ENCODE measurements at regions not wholly inside any gene's neighbourhood (a gene's known extent, or its start where the extent isn't known, plus 50 kb on each side); places are given as distances from the start of the nearest gene placed in this dataset.
"Not testable (repeated sequence)": the region's sequence is repeated elsewhere in the genome, so short reads cannot be mapped to it uniquely, and the experiment has no call there.

DNA sequence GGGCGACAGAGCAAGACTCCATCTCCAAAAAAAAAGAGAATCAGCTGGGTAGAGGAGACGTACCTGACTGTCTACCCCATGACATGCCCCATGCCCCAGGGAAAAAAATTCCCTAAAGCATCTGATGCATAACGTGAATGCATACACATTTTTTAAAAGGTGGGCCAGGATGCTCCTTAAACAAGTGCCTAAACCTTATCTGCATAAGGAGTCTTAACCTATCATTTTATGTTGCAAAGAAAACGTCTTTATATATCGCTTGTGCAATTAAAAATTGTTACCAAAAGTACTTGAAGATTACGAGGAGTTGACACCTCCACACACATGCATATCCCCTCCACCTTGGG, 95.8 kb upstream of the METTL9 start:
- H3K27ac ChIP-seq (ENCODE audit: low read length); H4K20me1 ChIP-seq (ENCODE audit: insufficient read depth): not testable (repeated sequence)

DNA sequence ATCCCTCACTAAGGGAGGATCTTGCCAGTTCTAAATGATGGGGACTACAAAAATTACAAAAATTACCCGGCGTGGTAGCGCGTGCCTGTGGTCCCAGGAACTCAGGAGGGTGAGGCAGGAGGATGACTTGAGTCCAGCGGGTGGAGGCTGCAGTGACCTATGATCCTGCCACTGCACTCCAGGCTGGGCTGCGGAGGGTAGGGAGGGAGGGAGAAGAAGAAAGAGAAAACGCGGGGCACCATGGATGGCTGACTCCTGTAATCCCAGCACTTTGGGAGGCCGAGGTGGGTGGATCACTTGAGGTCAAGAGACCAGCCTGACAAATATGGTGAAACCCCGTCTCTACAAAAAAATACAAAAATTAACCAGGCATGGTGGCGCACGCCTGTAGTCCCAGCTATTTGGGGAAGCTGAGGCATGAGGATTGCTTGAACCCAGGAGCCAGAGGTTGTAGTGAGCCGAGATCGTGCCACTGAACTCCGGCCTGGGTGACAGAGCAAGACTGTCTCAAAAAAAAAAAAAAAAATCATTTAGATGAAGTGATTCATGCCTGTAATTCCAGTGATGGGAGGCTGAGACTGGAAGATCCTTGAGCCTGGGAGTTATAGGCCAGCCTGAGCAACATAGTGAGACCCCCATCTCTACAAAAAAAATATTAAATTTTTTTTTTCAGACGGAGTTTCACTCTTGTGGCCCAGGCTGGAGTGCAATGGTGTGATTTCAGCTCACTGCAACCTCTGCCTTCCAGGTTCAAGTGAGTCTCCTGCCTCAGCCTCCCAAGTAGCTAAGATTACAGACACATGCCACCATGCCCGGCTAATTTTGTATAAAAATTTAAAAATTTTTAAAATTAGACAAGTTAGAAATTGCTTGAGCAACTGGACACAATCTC, 95.2 kb upstream of the METTL9 start:
- not testable (repeated sequence) for H3K9ac ChIP-seq (ENCODE audit: low read length); H3K27me3 ChIP-seq (ENCODE audit: insufficient read depth, low read depth, low read length); H3K4me2 ChIP-seq (ENCODE audit: low read length); H3K79me2 ChIP-seq (replicated peaks; ENCODE audit: insufficient read depth, low read length); H3K36me3 ChIP-seq (ENCODE audit: insufficient read depth, low read length); H3K4me3 ChIP-seq (ENCODE audit: low read length); H2AFZ ChIP-seq (ENCODE audit: low read depth, low read length); H3K9me2 ChIP-seq (ENCODE audit: insufficient read depth, low read length); H4K20me1 ChIP-seq (ENCODE audit: insufficient read depth); H3K27ac ChIP-seq (ENCODE audit: low read length); H3F3A ChIP-seq (ENCODE audit: insufficient read depth, low read length, poor library complexity, severe bottlenecking); H3K9me3 ChIP-seq (ENCODE audit: low read length)

More for the DNA sequence above, 95.8 kb upstream of the METTL9 start:
- H3K9me2 ChIP-seq (ENCODE audit: insufficient read depth, low read length); H2AFZ ChIP-seq (ENCODE audit: low read depth, low read length); H3K36me3 ChIP-seq (ENCODE audit: insufficient read depth, low read length); H3K79me2 ChIP-seq (replicated peaks; ENCODE audit: insufficient read depth, low read length); H3K9ac ChIP-seq (ENCODE audit: low read length); H3F3A ChIP-seq (ENCODE audit: insufficient read depth, low read length, poor library complexity, severe bottlenecking); H3K4me3 ChIP-seq (ENCODE audit: low read length); H3K27me3 ChIP-seq (ENCODE audit: insufficient read depth, low read depth, low read length); H3K9me3 ChIP-seq (ENCODE audit: low read length); H3K4me2 ChIP-seq (ENCODE audit: low read length): not testable (repeated sequence)

DNA sequence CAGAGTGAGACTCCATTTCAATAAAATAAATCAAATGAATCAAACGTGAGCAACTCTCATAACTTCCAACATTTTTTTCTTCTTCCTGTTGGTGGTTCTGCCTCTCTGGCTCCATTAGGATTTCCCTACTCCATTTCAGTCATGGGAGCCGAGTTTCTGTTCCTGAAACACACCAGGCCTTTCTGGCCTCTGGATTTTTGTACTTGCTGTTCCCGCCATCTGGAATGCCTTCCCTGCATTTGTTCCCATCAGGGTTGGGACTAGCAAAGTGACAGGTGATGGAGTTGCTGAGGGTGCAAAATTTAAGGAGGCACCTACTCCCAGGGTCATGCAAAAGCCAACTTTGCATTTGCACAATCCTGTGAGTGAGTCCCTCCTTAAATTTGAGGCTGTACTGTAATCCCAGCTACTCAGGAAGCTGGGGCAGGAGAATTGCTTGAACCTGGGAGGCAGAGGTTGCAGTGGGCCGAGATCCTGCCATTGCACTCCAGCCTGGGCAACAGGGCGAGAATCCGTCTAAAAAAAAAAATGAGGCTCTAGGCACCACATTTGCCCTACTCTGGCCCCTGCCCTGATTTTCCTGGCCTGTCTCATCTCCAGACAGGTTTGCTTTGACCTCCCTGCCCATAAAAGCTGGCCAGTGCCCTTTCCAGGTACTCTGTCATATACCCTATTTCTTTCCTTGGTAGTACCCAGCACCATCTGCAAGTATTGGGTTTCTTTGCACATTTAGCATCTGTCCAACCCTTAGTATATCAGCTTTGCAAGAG, 93.4 kb upstream of the METTL9 start:
- H3K9ac ChIP-seq (ENCODE audit: low read length); H3K4me2 ChIP-seq (ENCODE audit: low read length); H3F3A ChIP-seq (ENCODE audit: insufficient read depth, low read length, poor library complexity, severe bottlenecking); H3K9me3 ChIP-seq (ENCODE audit: low read length); H3K4me3 ChIP-seq (ENCODE audit: low read length); H3K27ac ChIP-seq (ENCODE audit: low read length); H3K9me2 ChIP-seq (ENCODE audit: insufficient read depth, low read length); H3K27me3 ChIP-seq (ENCODE audit: insufficient read depth, low read depth, low read length); H4K20me1 ChIP-seq (ENCODE audit: insufficient read depth); H2AFZ ChIP-seq (ENCODE audit: low read depth, low read length); H3K79me2 ChIP-seq (replicated peaks; ENCODE audit: insufficient read depth, low read length); H3K36me3 ChIP-seq (ENCODE audit: insufficient read depth, low read length): not testable (repeated sequence)

DNA sequence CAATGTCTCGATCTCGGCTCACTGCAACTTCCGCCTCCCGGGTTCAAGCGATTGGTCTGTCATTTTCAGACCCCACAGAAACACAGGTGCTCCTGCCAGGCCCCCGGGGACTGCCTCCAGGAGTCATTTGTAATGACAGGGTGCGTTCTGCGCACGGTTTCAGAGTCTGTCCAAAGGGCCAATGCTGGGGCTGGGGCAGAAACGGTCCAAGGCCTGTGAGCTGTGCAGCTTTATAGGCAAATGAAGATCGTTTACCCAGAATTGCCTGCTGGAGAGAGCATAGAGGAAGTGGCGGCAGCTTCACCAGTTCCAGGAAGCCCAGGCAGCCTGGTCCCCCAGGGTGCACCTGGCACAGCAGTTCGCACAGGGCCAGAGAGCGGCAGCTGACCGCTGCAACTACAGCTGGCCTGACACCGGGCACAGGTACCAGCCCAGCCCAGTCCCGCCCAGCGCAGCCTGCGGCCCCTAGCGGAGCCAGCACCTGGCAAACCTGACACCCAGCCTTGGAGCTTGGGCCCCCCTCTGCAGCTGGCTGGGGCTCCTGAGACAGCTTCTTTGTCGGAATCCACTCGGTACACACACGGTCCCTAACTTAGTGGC, 92.4 kb upstream of the METTL9 start:
- H3K4me3 ChIP-seq (ENCODE audit: low read length); H4K20me1 ChIP-seq (ENCODE audit: insufficient read depth); H3K27ac ChIP-seq (ENCODE audit: low read length); H3K9me3 ChIP-seq (ENCODE audit: low read length); H3K36me3 ChIP-seq (ENCODE audit: insufficient read depth, low read length); H3K9ac ChIP-seq (ENCODE audit: low read length); H3K27me3 ChIP-seq (ENCODE audit: insufficient read depth, low read depth, low read length); H3F3A ChIP-seq (ENCODE audit: insufficient read depth, low read length, poor library complexity, severe bottlenecking); H3K79me2 ChIP-seq (replicated peaks; ENCODE audit: insufficient read depth, low read length); H3K9me2 ChIP-seq (ENCODE audit: insufficient read depth, low read length); H3K4me2 ChIP-seq (ENCODE audit: low read length); H2AFZ ChIP-seq (ENCODE audit: low read depth, low read length): not testable (repeated sequence)

DNA sequence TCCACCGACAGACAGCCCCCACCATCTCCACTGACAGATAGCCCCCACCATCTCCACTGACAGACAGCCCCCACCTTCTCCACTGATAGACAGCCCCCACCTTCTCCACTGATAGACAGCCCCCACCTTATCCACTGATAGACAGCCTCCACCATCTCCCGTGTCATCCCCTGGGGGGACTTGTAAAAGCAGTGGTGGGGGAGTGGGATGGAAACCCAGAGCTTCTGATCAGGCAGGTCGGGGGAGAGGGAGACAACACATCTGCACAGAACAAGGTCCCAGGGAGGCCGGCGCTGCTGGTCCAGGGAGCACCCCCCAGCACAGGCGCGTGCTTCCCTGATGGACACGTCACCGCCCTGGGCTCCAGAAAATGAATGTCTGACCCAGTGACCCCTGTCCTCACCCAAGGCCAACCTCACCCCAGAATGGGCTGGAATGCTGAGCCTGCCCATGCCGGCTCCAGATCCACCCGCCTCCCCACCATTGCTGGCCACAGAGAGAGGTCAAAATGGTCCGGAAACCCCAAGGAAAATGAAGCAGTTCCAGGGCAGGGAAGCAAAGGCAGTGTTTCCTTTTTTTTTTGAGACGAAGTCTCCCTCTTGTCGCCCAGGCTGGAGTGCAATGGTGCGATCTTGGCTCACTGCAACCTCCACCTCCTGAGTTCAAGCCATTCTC, 91.6 kb upstream of the METTL9 start:
- H3K79me2 ChIP-seq (replicated peaks; ENCODE audit: insufficient read depth, low read length) = peaks cover 11% of the 10 kb centered on the region
- not testable (repeated sequence) for H3K4me2 ChIP-seq (ENCODE audit: low read length); H3K27ac ChIP-seq (ENCODE audit: low read length); H3K9ac ChIP-seq (ENCODE audit: low read length); H3K9me3 ChIP-seq (ENCODE audit: low read length); H3K4me3 ChIP-seq (ENCODE audit: low read length); H2AFZ ChIP-seq (ENCODE audit: low read depth, low read length); H3F3A ChIP-seq (ENCODE audit: insufficient read depth, low read length, poor library complexity, severe bottlenecking); H4K20me1 ChIP-seq (ENCODE audit: insufficient read depth); H3K27me3 ChIP-seq (ENCODE audit: insufficient read depth, low read depth, low read length); H3K36me3 ChIP-seq (ENCODE audit: insufficient read depth, low read length); H3K9me2 ChIP-seq (ENCODE audit: insufficient read depth, low read length)

DNA sequence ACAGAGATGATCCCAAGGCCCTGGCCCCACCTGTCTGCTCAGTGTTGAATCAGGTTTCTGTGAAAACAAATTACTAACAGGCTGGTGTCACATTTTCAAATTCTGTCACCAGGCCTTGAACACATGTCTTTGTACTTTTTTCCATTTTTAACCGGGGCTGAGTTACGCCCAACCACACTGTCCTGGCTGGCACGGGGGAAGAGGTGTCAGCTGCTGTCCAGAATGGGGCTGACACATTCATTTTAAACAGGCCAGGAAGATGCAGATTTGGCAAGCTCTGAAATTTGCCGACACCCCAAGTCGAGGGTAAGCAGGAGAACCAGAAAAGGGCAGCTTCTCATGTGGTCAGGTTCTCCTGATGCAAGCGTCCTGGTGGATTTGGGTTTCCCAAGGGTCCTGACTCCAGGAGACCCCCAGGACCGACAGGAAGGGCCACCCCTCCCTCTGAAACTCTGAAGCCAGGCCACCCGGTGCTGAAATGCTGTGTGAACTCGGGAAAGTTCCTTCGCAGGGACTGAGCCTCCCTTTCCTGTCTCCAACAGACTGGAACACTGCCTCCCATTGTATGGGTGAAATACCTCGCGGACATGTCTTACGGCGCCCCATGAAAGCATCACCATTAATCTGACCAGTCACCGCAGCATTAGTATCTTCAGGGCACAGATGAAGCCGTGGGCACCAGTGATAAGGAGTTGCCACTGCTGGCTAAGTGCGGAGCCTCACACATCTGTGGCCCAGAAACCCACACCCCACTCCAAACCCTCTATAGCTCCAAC, 90.5 kb upstream of the METTL9 start:
- peaks cover 15% of the 10 kb centered on the region for H3K79me2 ChIP-seq (replicated peaks; ENCODE audit: insufficient read depth, low read length)
- not testable (repeated sequence) for H3K27ac ChIP-seq (ENCODE audit: low read length); H3K4me3 ChIP-seq (ENCODE audit: low read length); H2AFZ ChIP-seq (ENCODE audit: low read depth, low read length); H3K36me3 ChIP-seq (ENCODE audit: insufficient read depth, low read length); H3K27me3 ChIP-seq (ENCODE audit: insufficient read depth, low read depth, low read length); H4K20me1 ChIP-seq (ENCODE audit: insufficient read depth); H3F3A ChIP-seq (ENCODE audit: insufficient read depth, low read length, poor library complexity, severe bottlenecking); H3K9me3 ChIP-seq (ENCODE audit: low read length); H3K4me2 ChIP-seq (ENCODE audit: low read length); H3K9me2 ChIP-seq (ENCODE audit: insufficient read depth, low read length); H3K9ac ChIP-seq (ENCODE audit: low read length)

DNA sequence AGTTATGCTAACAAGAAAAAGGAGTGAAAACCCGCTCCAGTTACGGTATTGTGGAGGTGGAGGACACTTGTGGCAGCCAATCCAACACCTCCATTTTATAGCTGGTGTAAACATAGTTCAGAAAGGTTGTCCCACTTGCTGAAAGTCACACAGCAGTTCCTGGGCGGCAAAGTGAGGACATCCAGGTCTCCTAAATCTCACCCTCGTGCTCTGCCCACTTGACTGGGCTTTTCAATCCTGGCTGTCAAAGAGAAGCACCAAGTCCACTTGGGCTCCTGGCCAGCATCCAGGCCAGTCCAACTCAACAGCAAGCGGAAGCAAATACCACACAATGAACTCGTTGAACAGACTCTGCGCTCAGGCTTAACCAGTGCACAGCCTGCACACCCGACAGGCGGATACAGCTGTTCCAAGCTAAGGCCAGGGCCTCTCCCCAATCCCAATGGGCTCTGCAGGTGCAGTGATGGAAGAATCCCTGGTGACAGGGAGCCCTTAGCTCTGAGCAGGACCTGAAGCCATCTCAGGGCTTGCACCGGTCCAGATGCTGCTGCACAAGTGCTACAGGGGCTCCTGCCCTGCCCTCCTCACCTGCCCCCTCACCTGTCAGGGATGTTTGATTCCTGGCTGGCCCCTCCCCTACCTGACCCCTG, 89.8 kb upstream of the METTL9 start:
- not testable (repeated sequence) for H3K36me3 ChIP-seq (ENCODE audit: insufficient read depth, low read length); H4K20me1 ChIP-seq (ENCODE audit: insufficient read depth); H3F3A ChIP-seq (ENCODE audit: insufficient read depth, low read length, poor library complexity, severe bottlenecking); H3K9me2 ChIP-seq (ENCODE audit: insufficient read depth, low read length); H2AFZ ChIP-seq (ENCODE audit: low read depth, low read length); H3K27ac ChIP-seq (ENCODE audit: low read length); H3K4me2 ChIP-seq (ENCODE audit: low read length); H3K9me3 ChIP-seq (ENCODE audit: low read length); H3K4me3 ChIP-seq (ENCODE audit: low read length); H3K27me3 ChIP-seq (ENCODE audit: insufficient read depth, low read depth, low read length); H3K9ac ChIP-seq (ENCODE audit: low read length)
- H3K79me2 ChIP-seq (replicated peaks; ENCODE audit: insufficient read depth, low read length) = peaks cover 20% of the 10 kb centered on the region
